ENCODE measurements at regions not wholly inside any gene's neighbourhood (a gene's known extent, or its start where the extent isn't known, plus 50 kb on each side); places are given as distances from the start of the nearest gene placed in this dataset.
"Not testable (repeated sequence)": the region's sequence is repeated elsewhere in the genome, so short reads cannot be mapped to it uniquely, and the experiment has no call there.

DNA sequence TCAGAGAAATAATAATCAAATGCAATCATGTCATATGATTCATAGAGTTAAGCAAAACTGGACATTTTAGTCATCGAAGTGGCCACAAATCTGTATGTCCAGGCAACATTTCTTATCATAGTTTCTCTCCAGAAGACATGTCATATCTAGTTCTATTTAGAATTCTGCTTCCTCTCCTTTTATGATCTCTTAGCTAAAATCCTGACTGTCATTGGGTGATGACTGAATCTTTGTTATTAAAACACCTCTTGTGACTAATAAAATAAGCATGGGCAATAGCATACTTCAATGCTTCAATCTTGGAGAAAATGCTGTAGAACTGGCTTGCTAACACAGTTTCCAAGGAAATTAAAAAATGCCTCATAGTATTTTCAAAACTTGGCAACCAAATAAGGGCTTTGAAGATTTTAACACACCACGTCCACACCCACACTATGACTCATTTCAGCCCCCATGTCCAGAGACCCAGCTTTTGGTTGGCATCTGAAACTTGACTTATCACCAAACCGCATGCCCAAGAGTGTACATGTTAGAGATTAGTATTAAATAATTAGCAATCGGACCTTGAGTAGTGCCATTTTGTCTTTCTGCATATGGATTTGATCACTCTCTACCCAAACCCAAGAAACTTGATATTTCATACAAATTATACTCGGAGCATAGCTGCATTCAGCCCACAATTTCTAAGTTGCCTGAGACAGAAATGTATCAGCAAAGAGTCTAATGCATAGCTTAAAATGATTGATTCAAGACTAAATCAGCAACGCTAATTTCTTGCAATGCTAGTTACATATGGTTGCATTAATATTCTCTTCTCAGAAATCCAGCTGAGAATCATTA is 106.5 kb upstream of the ETAA1 start:
- DNase-seq (ENCODE audit: low read depth), result peak; percentile 97

DNA sequence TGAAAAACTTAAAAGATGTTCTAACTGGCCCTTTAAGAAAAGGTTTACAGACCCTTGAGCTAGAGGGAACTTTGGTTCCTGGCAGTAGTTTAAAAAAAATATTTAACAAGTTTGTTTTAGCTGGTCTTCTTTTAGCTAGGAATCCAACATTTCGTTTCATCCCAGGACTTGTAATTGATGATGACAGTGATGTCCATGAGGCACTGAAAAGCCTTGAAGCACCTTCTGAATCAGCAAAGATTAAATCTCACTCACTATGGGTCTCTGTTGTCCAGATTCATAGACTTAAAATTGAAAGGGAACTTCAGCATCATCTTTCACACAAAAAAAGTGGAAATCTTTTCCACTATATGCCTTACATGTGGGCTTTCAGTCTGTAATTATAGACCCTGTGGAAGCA is 102.9 kb upstream of the ETAA1 start:
- DNase-seq (ENCODE audit: low read depth), result no peak

DNA sequence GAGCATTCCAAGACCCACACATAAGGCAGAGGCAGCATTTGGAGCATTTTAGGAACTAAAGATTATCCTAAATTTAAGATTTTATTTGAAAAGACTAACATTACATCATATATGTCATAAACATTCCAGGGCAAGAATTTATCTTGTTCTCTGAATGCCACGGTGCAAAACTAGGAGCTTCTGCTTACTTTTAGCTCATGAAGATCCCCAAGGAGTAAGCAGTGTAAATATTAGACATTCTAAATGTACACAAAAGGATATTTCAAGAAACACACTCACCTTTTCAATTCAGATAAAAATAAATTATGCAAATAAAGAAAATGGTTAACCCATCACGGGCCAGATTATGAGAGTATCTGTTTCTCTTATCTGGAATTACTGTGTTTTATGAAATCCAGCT is 101.7 kb upstream of the ETAA1 start:
- no peak for DNase-seq (ENCODE audit: low read depth)

DNA sequence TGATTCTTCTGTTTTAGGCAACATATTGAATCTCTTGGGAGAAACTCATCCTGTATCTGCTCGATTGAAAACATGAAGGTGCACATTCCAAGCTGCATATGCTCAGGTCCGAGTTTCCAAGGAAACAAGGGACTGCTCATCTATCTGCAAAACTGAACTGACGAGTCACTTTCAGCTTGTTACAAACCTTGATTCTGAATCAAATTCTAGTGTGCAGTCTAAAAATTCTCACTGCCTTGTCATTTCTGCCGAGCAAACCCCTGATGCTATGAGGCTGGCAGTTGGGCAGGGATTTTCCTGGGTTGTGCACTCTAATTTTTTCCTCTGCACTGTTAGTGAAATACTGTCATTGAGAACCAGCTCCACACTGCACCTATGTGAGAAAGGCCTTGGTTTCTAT is 101.3 kb upstream of the ETAA1 start:
- DNase-seq (ENCODE audit: low read depth), result peak; percentile 7

DNA sequence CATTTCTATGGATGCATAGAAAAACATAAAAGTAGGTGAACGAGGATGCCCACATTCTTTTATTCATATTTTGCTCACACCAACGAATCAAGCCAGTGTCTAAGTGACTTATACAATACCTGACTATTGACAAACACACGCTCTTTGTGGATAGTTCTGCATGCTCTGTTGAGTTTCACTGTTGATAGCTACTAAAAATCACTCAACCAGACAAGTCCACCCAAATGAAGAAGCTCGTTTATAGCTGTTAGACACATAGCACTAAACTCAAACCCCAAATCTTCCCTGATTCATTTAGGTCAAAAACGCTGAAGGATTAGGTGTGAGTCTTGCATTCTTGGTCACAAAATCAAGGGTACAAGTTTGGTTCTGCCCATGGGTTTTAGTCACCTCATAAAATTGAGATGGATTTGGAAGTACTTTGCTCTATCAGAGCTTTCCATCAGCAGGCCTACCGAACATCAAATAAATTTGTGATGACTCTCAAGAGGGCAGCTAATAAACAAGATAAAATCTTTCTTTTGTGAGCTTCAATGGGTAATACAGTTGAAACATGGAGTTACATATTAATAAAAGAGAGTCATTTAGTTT is 92.7 kb upstream of the ETAA1 start:
- peak; percentile 76 for DNase-seq (ENCODE audit: low read depth)

DNA sequence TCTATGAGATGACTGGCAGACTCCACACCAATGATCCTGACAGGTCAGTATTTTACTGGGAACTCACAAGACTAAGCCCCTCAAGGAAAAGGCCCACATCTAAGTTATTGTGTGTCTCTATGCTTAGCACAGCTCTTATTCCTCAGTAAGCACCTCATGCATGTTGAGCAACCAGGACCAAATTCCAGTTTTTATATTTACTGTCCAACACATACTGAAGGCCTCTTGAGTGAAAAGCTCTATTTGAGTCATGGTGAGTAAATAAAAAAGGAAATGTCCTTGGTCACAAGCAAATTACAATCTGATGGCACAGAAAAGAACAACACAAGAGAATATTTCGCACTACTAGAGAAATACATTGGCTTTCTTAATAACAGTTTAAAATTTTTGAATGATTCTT is 87.9 kb upstream of the ETAA1 start:
- DNase-seq (ENCODE audit: low read depth), result peak; percentile 86

DNA sequence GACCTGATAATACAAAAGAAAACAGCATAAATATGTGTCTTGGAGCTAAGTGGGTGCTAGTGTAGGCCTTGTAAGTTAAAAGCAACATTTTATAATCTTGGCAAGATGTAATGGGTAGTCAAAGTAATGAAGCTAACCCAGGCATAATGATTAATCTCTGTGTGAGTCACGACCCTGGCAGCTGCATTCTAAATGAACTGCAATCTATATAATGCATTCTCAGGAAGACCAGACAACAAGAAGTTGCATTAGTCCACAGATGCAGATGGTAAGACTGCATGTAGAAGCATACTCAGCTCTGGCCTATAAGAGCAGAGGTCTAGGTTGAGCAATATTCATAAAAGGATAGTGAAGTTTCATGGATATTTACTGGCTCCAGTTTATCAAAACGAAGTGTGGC is 85.6 kb upstream of the ETAA1 start:
- DNase-seq (ENCODE audit: low read depth), result peak; percentile 84

DNA sequence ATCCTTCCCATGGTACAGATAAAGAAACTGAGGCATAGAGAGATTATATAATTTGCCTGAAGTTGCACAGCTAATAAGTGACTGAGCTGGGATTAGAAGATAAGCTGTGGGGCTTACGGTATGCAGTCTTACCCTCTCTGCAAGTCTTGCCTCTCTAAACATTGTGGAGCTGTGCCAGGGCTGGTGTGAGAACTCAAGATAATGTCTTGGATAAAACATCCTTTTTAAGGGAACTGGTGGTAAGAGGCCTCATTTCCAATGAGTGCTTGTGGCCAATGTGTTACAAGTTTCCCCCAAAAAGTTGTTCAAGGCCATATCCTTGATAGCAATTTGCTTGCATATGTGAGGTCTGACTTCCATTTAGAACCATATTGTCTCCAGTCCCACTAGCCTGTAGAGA is 84.3 kb upstream of the ETAA1 start:
- DNase-seq (ENCODE audit: low read depth), result no peak

DNA sequence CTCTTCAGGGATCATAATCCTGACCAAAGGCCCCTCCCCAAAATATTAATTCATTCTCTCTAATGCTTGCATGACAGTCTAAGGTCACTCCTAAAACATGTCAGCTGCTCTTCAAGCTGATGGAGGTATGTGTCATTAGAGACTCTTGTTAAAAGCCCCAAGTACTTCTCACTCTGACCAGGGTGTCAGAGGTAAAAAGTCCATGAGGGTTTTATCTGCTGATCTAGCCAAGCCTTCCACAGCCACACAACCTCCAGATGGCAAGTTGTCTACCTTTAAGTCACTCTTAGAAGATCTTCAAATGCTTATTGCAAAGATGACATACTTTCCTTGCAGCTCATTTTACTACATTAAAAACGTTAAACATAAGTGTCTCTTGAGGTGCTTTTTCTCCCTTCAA is 83.6 kb upstream of the ETAA1 start:
- DNase-seq (ENCODE audit: low read depth), result no peak

DNA sequence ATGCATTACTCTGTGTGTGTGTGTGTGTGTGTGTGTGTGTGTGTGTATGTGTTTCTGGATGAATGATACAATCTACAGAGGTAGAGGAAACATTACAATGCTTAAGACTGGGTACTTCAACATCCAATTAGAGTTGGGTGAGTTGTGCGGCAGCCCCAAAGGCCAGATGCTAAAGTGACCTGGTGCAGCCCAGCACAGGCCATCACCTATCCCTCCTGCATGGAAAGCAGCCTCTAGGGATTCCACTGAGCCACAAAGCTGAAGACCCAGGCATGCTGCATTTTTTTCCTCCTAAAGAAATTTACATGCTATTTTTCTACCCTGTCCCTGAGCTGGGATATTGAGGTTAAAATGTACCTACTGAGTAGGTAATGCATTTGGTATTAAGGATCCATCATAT is 79.1 kb upstream of the ETAA1 start:
- DNase-seq (ENCODE audit: low read depth), result no peak

DNA sequence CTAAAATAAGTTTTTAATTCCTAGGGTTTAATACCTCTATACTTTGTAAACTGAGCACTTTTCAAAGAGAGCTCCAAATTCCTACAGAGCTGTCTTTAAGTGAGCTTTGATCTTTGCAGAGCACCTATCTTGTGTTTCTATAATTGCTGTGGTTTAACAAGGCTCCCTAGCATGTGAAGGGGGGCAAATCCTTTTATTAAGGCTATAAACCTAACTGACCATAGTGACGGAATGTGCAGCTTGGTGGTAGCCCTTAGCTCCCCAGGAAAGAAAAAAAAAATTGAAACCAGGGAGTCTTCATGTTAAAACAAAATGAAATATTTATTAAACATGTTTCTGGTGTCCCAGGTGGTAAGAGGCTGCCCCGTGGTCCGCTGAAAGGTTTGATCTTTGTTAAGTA is 78.6 kb upstream of the ETAA1 start:
- DNase-seq (ENCODE audit: low read depth), result no peak

DNA sequence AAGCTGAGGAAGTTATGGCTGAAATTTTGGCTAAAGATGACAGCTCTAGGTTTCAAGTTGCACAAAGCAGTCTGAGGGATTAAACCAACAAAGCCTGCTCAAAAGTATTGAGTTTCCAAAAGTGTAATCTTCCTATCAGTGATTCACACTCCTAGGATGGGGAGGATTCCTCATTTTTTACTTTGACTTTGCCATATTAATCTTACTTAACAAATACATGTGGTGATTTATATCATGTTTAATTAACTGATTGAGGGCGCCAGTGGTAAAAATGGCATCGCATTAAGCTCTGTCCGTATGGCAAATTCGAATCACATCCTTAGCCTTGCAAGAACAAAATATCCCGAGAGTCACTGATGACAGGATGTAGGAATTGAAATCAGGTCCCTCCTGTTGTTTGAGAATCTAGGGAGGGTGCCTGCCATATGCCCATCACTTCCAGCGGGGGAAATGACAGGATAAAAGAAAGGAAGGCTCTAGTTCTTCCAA is 78.1 kb upstream of the ETAA1 start:
- no peak for DNase-seq (ENCODE audit: low read depth)

DNA sequence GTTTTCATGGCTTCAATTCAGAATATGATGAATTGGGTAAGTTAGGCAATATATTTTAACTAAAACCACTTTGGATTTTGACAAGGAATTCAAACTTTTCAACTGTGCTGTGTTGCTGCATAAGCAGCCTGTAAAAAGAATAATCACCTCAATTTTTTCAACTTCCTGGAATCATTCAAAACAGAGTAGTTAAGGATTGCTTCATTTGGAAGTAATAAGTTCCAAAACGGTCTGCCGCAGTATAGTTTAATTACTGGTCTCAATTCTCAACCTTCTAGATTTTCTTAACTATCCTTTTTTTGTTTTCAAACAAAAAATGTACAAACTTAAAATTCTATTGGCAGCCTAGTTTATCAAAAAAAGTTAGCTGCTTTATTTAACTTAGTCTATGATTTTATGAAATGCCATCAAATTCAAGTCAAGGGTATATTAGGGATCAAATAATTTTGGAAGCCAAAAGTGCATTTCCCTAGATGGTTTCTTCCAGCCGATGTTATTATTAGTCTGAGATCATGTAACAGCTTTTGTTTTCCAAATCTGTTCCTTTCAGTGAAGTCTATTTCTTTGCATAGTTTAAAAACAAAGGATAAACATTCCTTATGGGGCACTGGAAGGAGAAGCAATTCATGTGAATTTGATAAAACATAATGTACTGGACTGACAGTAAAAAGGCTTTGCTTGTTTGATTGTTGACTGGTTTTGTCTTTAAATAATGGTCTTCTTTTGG is 76.1 kb upstream of the ETAA1 start:
- no peak for DNase-seq (ENCODE audit: low read depth)

DNA sequence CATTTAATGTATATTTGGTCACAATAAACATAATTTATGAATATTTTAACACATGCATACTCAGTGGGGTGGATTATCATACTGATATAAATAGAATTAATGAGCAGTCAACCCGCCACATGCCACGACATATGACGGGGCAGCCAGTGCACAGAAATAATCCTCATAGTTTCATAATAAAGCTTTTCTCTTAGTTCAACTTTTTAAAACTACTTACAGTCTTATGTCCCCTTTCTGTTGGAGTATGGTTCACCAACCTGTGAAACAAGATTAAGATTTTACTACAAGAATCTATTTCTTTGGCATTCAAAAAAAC is 75.6 kb upstream of the ETAA1 start:
- DNase-seq (ENCODE audit: low read depth), result no peak

DNA sequence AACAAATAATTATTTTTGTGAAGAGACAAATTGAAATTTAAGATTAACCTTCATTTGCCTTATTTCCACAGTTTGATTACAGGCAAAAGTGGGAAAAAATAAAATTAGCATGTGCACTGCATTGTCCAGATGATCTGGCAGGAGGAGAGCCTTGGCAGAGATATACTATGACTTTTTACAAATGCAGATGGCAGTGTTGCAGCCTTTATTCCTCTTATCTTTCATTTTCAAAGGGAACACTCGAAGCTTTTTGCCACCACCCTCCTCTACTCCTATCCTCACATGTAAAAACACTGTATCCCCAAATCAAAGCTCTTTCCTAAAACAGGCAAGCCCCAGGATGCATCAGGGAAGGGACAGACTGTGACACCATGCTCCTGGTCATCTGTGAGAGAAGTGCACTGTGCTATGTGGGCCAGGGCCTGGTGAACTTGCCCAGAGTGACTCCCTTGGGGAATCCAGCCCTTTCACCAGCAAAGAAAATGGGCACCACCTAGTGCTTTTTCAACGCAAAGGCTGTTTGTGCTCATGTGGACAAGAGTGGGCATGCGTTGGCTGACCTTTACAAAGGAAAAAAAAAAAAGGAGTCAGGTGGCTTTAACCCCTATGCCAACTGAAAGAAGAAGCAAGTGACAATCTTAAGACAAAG is 74.7 kb upstream of the ETAA1 start:
- DNase-seq (ENCODE audit: low read depth), result peak; percentile 70

DNA sequence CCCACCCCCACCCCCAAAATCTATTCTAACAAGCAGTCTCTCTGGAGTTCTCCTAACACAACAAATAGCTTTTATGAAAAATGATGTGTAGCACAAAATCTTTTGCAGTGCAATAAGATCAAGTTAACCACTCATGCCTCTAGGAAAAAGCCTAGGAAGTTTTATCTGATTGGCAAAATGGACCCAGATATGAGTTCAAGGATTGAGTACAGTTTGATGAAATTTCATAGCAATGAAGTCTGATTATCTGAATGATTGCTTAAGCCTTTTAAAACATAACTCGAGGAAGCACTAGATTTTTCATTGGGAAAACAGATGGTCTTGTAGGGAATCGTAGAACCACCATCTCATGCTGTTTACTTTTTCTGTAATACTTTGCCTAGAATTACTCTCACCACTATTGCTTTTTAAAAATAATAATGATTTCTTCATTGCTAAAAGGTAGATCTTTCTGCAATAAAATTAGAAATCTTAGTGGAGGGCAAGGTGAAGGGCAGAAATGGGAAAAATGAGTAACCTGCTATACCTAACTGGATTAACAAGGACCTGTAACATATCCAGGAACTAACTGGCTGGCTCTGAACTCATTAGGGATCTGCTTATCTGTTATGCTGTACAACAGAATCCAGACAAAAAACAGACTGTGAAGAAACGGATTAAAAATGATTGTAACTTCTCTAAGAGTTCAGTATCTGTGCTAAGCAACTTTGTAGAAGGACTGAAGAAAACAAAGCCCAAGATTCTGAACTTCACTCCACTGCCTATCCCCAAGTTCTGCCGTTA is 73.7 kb upstream of the ETAA1 start:
- DNase-seq (ENCODE audit: low read depth), result no peak

DNA sequence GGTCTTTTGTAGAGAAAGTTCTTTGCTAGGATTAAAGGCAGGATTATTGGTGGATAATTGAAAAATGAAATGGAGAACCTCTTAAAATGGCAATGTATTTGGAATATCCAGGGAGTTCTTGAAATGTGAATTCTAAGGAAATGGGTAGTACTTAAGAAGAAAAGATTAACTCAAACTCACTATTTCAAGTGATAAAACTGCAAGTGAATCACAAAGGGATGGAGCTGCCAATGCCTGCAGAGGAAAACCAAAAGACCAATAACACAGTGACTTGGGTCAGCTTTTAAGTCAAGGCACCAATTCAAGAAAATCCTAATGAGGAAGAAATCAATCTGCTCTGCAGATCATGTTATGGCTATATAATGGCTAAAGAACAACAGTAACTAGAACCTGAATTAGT is 67.6 kb upstream of the ETAA1 start:
- no peak for DNase-seq (ENCODE audit: low read depth)

DNA sequence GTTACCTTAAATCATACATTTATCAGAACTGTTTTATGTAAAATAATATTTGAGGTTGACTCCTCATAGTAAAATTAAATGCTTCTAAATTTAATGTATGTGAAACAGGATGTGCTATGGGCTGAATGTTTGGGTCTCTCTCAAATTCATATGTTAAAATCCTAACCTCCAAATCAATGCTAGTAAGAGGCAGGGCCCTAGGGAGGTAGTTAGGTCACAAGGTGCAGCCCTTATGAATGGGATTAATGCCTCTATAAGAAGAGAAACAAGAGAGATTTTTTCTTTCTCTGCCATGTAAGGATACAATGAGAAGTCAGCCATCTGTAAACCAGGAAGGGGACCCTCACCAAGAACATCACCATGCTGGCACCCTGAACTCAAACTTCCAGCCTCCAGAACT is 67.2 kb upstream of the ETAA1 start:
- DNase-seq (ENCODE audit: low read depth), result no peak

DNA sequence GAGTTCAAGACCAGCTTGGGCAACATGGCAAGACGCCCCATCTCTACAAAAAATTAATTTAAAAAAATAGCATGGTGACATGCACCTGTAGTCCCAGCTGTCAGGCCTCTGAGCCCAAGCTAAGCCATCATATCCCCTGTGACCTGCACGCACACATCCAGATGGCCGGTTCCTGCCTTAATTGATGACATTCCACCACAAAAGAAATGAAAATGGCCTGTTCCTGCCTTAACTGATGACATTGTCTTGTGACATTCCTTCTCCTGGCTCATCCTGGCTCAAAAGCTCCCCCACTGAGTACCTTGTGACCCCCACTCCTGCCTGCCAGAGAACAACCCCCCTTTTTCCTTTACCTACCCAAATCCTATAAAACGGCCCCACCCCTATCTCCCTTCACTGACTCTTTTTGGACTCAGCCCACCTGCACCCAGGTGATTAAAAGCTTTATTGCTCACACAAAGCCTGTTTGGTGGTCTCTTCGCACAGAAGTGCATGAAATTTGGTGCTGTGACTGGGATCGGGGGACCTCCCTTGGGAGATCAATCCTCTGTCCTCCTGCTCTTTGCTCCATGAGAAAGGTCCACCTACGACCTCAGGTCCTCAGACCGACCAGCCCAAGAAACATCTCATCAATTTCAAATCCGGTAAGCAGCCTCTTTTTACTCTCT is 65.6 kb upstream of the ETAA1 start:
- not testable (repeated sequence) for DNase-seq (ENCODE audit: low read depth)

DNA sequence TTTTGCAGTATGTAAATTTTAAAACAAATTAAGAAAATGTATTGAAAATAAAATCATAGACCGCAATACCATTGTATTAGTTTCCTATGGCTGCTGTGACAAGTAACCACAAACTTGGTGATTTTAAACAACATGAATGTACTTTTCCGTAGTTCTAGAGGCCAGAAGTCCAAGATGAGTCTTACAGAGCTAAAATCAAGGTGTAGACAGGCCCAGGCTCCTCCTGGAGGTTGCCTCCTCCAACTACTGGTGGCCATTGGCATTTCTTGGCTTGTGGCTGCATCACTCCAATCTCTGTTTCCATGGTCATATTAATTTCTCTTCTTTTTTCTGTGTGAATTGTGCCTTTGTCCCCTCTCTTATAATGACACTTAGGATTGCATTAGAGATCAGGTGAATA is 59.2 kb upstream of the ETAA1 start:
- no peak for DNase-seq (ENCODE audit: low read depth)

DNA sequence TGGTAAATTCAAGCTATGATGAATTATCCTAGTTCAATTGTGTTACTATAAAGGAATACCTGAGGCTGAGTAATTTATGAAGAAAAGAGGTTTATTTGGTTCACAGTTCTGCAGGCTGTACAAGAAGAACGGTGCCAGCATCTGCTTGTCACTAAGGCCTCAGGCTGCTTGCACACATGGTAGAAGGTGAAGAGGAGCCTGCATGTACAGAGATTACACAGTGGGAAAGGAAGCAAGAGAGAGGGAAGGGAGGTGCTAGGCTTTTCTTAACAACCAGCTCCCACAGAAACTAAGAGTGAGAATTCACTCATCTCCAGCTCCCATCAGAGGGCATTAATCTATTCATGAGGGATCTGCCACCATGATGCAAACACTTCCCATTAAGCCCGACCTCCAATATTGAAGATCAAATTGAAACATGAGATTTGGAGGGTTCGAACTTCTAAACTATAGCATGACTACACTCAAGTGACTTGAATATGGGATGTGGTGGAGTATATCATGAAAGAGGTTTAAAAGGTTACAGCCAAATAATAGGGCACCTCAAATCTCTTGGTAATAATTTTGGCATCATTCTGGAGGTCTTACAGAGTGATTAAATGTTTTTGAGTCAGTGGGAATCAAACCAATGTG is 58.4 kb upstream of the ETAA1 start:
- DNase-seq (ENCODE audit: low read depth), result no peak
